Thoracic aorta (tissue), 2 donors: ENCODE measurements at regions not wholly inside any gene's neighbourhood (a gene's known extent, or its start where the extent isn't known, plus 50 kb on each side); places are given as distances from the start of the nearest gene placed in this dataset.

Experiments used
- ATAC-seq: fragments of 150-250 bp; one replicate; pipeline ENCODE4 v1.8.0; 2017; ENCODE audit warnings: low read depth; ENCODE audit not compliant: insufficient number of reproducible peaks, low FRiP score
- DNase-seq: peaks from one replicate; pipeline ENCODE4 v3.0.0-alpha.2; 2020; ENCODE audit warnings: low spot score
- H3K27ac ChIP-seq, 2 donors: fragments of 200-600 bp; sonication (generic); 1 replicate in 1 of 2; 2 replicates in 1 of 2; pipeline ENCODE4 v1.5.1; 2016; ENCODE audit warnings: mild to moderate bottlenecking in 2 of 2, moderate library complexity in 2 of 2
- H3K27me3 ChIP-seq: fragments of 200-600 bp; sonication (generic); replicated peaks from 2 replicates; pipeline ENCODE4 v1.6.0; 2016; ENCODE audit warnings: mild to moderate bottlenecking; ENCODE audit not compliant: insufficient read depth
- H3K36me3 ChIP-seq: fragments of 200-600 bp; sonication (generic); one replicate; pipeline ENCODE4 v1.5.1; 2016
- H3K4me1 ChIP-seq, 2 donors: fragments of 200-600 bp; sonication (generic); 1 replicate in 1 of 2; 2 replicates in 1 of 2; pipeline versions ENCODE4 v1.5.1 to v1.6.0; 2016; ENCODE audit warnings: low read depth in 2 of 2, mild to moderate bottlenecking in 1 of 2; ENCODE audit not compliant: control insufficient read depth in 1 of 2
- H3K4me3 ChIP-seq: fragments of 200-600 bp; sonication (generic); 2 replicates; pipeline ENCODE4 v1.5.1; 2016; ENCODE audit warnings: mild to moderate bottlenecking
- H3K9me3 ChIP-seq: fragments of 200-600 bp; sonication (generic); 2 replicates; pipeline ENCODE4 v1.5.1; 2016
- CTCF ChIP-seq: fragments of 200-600 bp; sonication (generic); IDR thresholded peaks from one replicate; pipeline ENCODE4 v1.5.1; 2019; ENCODE audit warnings: antibody characterized with exemption

- no peak overlapping the region for H3K27ac ChIP-seq
- no peaks in the 10 kb centered on the region for H3K36me3 ChIP-seq
- no peak overlapping the region for H3K4me3 ChIP-seq
- DNase-seq, result no peak
- H3K9me3 ChIP-seq, result no peaks in the 10 kb centered on the region
- no peak for TF ChIP-seq CTCF
- H3K27me3 ChIP-seq, result no peaks in the 10 kb centered on the region
- H3K4me1 ChIP-seq, result no peaks in the 10 kb centered on the region
- ATAC-seq, result no peak
Observed at GRCh38 chr1:55861676-55862340, 646.6 kb upstream of the USP24 start.

- no peak for ATAC-seq
Observed at GRCh38 chr1:55860798-55861519, 645.8 kb upstream of the USP24 start.

GRCh38 chr1:55860326-55860725, 645.2 kb upstream of the USP24 start:
- H3K4me1 ChIP-seq, result no peaks in the 10 kb centered on the region
- H3K4me3 ChIP-seq, result no peak overlapping the region
- H3K27me3 ChIP-seq, result no peaks in the 10 kb centered on the region
- DNase-seq, result no peak
- no peak for ATAC-seq
- no peak overlapping the region for H3K27ac ChIP-seq
- no peaks in the 10 kb centered on the region for H3K9me3 ChIP-seq
- H3K36me3 ChIP-seq, result no peaks in the 10 kb centered on the region
- no peak for TF ChIP-seq CTCF

More at GRCh38 chr1:55860798-55861519, 645.8 kb upstream of the USP24 start:
- Histone ChIP-seq H3K27me3 (no peaks in the 10 kb centered on the region), H3K9me3 (no peaks in the 10 kb centered on the region), H3K4me3 (no peak overlapping the region), H3K4me1 (no peaks in the 10 kb centered on the region), H3K27ac (no peak overlapping the region), H3K36me3 (no peaks in the 10 kb centered on the region)
- TF ChIP-seq CTCF, result no peak
- DNase-seq, result no peak

- H3K4me1 ChIP-seq, result no peaks in the 10 kb centered on the region
- no peaks in the 10 kb centered on the region for H3K36me3 ChIP-seq
- no peaks in the 10 kb centered on the region for H3K27me3 ChIP-seq
- DNase-seq (no peak), ATAC-seq (no peak)
- no peaks in the 10 kb centered on the region for H3K9me3 ChIP-seq
- H3K27ac ChIP-seq, result no peak overlapping the region
- H3K4me3 ChIP-seq, result no peak overlapping the region
- no peak for TF ChIP-seq CTCF
Observed at GRCh38 chr1:55854911-55855310, 639.7 kb upstream of the USP24 start.

- Histone ChIP-seq H3K4me3 (no peak overlapping the region), H3K36me3 (no peaks in the 10 kb centered on the region), H3K27ac (no peak overlapping the region), H3K9me3 (no peaks in the 10 kb centered on the region), H3K27me3 (no peaks in the 10 kb centered on the region), H3K4me1 (no peaks in the 10 kb centered on the region)
- ATAC-seq (no peak), DNase-seq (no peak)
- TF ChIP-seq CTCF, result no peak
Observed at GRCh38 chr1:55848906-55849305, 633.7 kb upstream of the USP24 start.
